Epithelial cell of esophagus (primary cell): ENCODE measurements at regions not wholly inside any gene's neighbourhood (a gene's known extent, or its start where the extent isn't known, plus 50 kb on each side); places are given as distances from the start of the nearest gene placed in this dataset.
"Not testable (repeated sequence)": the region's sequence is repeated elsewhere in the genome, so short reads cannot be mapped to it uniquely, and the experiment has no call there.

Experiments used
- DNase-seq: peaks from one replicate; pipeline ENCODE4 v3.0.0; 2010; ENCODE audit warnings: low read depth
- H3K4me3 ChIP-seq: 2 replicates; pipeline ENCODE4 v1.5.1; 2011; ENCODE audit warnings: mild to moderate bottlenecking, low read length, control low read depth
- TF ChIP-seq, protein P1 (sequence below): IDR thresholded peaks from 2 replicates; pipeline ENCODE4 v1.5.1; 2011; ENCODE audit warnings: low read depth, mild to moderate bottlenecking, low read length, control low read depth, inconsistent platforms; ENCODE audit not compliant: insufficient read depth; ENCODE audit errors: missing control alignments

DNA sequence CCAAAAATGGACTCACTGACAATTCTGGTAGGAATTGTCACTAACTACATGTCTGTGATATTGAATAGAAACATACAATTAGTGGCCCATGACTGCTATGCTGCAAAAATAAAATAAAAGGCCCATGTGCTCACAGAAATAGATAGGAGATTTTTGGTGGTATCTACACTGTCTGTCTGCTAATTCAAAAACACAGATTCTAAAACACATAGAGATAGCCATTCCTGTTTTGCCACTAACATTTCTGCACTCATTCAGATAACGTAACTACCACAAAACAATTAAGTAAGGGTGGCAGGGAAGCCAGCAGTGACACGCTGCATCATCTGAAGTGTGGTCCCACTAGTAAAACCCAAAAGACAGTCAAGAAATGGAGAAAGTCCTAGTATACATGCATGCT, 202.2 kb upstream of the NFIA start:
- TF ChIP-seq, protein P1, sequence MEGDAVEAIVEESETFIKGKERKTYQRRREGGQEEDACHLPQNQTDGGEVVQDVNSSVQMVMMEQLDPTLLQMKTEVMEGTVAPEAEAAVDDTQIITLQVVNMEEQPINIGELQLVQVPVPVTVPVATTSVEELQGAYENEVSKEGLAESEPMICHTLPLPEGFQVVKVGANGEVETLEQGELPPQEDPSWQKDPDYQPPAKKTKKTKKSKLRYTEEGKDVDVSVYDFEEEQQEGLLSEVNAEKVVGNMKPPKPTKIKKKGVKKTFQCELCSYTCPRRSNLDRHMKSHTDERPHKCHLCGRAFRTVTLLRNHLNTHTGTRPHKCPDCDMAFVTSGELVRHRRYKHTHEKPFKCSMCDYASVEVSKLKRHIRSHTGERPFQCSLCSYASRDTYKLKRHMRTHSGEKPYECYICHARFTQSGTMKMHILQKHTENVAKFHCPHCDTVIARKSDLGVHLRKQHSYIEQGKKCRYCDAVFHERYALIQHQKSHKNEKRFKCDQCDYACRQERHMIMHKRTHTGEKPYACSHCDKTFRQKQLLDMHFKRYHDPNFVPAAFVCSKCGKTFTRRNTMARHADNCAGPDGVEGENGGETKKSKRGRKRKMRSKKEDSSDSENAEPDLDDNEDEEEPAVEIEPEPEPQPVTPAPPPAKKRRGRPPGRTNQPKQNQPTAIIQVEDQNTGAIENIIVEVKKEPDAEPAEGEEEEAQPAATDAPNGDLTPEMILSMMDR = no peak
- no peak overlapping the region for H3K4me3 ChIP-seq
- DNase-seq = no peak

DNA sequence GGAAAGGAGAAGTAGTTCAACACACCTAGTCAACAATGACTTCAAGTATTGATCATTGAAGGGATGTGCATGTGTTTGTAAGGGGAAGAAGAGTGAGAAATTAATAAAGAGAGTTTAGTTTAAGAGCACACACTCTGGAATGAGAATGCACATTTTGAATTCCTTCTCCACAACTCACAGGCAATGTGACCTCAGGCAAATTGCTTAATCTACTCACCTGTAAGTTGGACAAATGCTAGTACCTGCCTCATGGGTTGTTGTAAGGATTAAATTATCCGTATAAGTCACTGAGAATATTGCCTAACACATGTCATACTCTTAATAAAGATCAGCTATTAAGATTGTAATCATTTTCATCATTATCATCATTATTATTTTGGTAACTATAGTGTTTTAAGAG, 204.0 kb upstream of the NFIA start:
- DNase-seq = peak; percentile 96
- no peak overlapping the region for H3K4me3 ChIP-seq

DNA sequence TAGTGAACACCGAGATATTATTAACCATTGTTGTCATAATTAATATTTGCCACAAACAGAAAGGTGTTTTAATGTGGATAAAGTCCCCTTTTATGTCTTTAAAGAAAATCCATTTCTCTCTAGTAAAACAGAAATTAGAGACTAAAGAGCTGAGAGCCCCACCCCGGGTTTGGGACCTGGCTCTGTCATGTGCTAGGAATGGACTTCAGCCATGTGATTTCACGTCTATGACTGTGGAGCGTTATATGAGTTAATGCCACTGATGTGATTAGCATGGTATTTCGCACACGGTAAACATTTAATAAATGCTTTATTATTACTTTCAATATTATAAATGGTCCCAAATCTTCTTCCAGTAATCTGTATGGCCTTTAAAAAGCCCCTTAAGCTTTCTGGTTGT, 205.0 kb upstream of the NFIA start:
- DNase-seq = no peak
- TF ChIP-seq, protein P1 = no peak
- no peak overlapping the region for H3K4me3 ChIP-seq

More for the DNA sequence above, 204.0 kb upstream of the NFIA start:
- TF ChIP-seq, protein P1 = no peak

DNA sequence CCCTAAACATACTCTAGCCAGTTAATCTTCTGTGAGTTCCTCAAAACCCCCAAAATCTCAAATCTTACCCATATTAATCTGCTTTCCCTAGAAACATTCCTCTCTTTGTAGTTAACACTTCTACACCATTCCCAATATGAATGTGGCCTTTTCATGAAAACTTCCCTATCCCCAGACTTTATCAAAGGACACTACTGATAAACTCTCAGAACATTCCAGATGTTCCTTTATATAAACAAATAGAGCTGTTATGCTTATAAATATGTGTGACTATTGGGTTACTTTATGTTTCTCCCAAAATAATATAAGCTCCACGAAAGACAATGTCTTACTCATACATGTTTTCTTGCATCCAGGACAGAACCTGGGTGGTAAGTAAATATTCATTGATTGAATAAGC, 205.4 kb upstream of the NFIA start:
- TF ChIP-seq, protein P1 = no peak
- no peak for DNase-seq
- H3K4me3 ChIP-seq = no peak overlapping the region

DNA sequence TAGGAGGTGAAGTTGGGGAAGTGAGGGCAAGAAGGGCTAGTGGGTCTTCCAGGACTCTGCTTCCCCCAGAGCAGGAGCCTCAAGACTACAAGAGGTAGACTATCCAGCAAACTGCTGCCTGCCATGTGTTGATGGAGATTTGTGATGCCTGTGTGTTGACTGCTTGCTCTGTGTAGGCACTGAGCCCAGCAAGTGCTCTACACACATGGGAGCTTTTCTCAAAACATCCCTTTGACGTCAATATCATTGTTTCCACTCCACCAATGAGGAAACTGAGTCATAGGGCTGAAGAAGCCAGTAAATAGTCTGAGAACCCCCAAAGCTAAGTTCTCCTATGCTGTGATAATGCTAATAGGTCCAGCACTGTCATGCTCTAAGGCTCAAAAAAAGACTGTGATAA, 207.2 kb upstream of the NFIA start:
- no peak for DNase-seq
- TF ChIP-seq, protein P1 = no peak
- H3K4me3 ChIP-seq = no peak overlapping the region

DNA sequence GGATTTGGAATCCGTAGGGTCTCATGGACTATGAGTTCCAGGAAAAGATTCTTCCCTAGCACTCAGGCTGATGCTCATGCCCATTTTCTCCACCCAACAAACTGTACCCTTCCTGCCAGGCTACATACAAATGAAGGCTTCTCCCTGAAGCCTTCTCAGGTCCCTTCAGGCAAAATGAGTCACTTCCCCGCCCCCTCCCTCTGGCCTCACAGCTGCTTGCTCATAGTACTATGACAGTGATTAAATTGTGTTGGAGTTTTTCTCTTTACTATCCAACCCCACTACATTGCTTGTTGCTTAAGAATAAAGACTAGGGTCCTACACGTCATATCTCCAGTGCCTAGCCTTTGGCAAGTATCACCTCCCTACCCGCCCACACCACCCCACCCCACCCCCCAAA, 207.6 kb upstream of the NFIA start:
- H3K4me3 ChIP-seq = no peak overlapping the region
- TF ChIP-seq, protein P1 = no peak
- DNase-seq = peak; percentile 84

DNA sequence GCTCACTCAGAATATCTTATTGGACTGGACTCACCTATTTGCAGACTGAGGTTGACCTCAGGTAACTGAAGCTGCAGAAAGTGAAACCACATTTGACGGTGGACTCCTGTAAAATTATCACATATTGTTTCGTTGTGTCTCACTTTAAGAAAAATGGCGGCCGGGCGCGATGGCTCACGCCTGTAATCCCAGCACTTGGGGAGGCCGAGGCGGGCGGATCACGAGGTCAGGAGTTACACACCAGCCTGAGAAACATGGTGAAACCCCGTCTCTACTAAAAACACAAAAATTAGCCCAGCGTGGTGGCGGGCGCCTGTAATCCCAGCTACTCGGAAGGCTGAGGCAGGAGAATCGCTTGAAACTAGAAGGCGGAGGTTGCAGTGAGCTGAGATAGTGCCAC, 209.0 kb upstream of the NFIA start:
- DNase-seq = not testable (repeated sequence)

More for the DNA sequence above, 209.0 kb upstream of the NFIA start:
- not testable (repeated sequence) for H3K4me3 ChIP-seq
